Right lobe of liver (tissue), 4 donors: ENCODE measurements at regions not wholly inside any gene's neighbourhood (a gene's known extent, or its start where the extent isn't known, plus 50 kb on each side); places are given as distances from the start of the nearest gene placed in this dataset.

Source experiments
- POLR2A ChIP-seq: fragments of 450-650 bp; IDR thresholded peaks from one replicate; pipeline ENCODE4 v1.6.1; 2017; ENCODE audit warnings: antibody characterized with exemption, mild to moderate bottlenecking
- TF ChIP-seq, protein P1 (sequence below), 4 donors: fragments of 200-600 bp in 3 of 4; fragments of 450-650 bp in 1 of 4; IDR thresholded peaks; one replicate each; pipeline versions ENCODE4 v1.5.1 to v1.8.0; 2016 to 2022; ENCODE audit warnings: antibody characterized with exemption in 4 of 4, mild to moderate bottlenecking in 2 of 4
- donor health status: DM: no; HTN: no; CAD: no.
- donor health status: DM: no; HTN: no; CAD: no.
- donor health status: DM: no; HTN: yes; CAD: no.

DNA sequence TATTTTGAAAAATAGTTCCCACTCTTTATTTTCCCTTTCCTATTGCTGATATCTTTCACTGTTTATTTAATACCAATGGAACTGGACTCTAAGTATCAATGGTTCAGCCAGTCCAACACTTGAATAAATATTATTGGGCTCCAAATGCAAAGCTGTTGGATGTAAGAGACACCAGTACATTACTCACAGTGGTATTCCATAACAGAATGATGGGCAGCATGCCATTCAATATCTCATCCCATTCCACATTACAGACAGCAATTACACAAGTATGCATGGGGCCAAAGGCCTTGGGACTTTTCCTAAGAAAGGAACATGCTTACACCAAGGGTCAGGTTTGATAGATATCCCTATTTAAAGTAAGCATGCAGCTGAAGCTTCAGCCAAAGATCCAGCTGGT lies 231.9 kb downstream of the RND3 start:
- TF ChIP-seq, protein P1, sequence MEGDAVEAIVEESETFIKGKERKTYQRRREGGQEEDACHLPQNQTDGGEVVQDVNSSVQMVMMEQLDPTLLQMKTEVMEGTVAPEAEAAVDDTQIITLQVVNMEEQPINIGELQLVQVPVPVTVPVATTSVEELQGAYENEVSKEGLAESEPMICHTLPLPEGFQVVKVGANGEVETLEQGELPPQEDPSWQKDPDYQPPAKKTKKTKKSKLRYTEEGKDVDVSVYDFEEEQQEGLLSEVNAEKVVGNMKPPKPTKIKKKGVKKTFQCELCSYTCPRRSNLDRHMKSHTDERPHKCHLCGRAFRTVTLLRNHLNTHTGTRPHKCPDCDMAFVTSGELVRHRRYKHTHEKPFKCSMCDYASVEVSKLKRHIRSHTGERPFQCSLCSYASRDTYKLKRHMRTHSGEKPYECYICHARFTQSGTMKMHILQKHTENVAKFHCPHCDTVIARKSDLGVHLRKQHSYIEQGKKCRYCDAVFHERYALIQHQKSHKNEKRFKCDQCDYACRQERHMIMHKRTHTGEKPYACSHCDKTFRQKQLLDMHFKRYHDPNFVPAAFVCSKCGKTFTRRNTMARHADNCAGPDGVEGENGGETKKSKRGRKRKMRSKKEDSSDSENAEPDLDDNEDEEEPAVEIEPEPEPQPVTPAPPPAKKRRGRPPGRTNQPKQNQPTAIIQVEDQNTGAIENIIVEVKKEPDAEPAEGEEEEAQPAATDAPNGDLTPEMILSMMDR (IDR thresholded peaks at IDR 0.05) = no peak
- no peak for TF ChIP-seq POLR2A
